HEK293 (cell line): ENCODE measurements at regions not wholly inside any gene's neighbourhood (a gene's known extent, or its start where the extent isn't known, plus 50 kb on each side); places are given as distances from the start of the nearest gene placed in this dataset.

Experiments
- CTCF ChIP-seq: fragments of 450-650 bp; formaldehyde crosslinking; IDR thresholded peaks from 2 replicates; pipeline ENCODE4 v1.5.1; 2016; ENCODE audit warnings: missing biosample characterization, missing genetic modification characterization
- GFI1B ChIP-seq: fragments of 450-650 bp; formaldehyde crosslinking; IDR thresholded peaks from 2 replicates; pipeline ENCODE4 v1.5.1; 2016; ENCODE audit warnings: missing biosample characterization, missing genetic modification characterization
- OVOL3 ChIP-seq: fragments of 450-650 bp; formaldehyde crosslinking; IDR thresholded peaks from 2 replicates; pipeline ENCODE4 v1.5.1; 2016; ENCODE audit warnings: missing biosample characterization, missing genetic modification characterization
- ZNF513 ChIP-seq: fragments of 450-650 bp; IDR thresholded peaks from 2 replicates; pipeline ENCODE4 v1.5.1; 2018; ENCODE audit warnings: missing biosample characterization, missing genetic modification characterization
- TF ChIP-seq, protein P1 (sequence below): fragments of 450-650 bp; formaldehyde crosslinking; IDR thresholded peaks from 2 replicates; pipeline ENCODE4 v1.5.1; 2016; ENCODE audit warnings: missing biosample characterization, missing genetic modification characterization

DNA sequence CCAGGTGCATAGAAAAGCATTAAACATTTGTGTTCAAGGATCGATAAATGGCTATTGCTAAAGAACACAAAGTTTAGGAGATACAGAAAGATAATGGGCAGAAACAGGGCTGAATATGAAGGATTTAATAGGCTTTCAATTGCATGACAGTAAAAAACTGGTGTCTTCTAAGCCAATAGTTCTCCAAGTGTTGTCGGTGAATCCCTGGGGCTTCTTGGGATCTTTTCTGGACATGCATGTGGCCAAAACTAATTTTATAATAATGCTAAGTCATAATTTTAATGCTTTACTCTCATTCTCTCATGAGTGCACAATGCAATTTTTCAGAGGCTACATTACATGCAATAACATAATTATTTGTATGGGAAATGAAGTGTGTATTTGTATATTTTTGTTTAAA is 521.1 kb upstream of the ANKRD30A start:
- TF ChIP-seq GFI1B (tag by site-specific recombination) (no peak), CTCF (tag by site-specific recombination) (no peak), ZNF513 (tag by site-specific recombination) (no peak), OVOL3 (tag by site-specific recombination) (no peak)
- TF ChIP-seq, protein P1, sequence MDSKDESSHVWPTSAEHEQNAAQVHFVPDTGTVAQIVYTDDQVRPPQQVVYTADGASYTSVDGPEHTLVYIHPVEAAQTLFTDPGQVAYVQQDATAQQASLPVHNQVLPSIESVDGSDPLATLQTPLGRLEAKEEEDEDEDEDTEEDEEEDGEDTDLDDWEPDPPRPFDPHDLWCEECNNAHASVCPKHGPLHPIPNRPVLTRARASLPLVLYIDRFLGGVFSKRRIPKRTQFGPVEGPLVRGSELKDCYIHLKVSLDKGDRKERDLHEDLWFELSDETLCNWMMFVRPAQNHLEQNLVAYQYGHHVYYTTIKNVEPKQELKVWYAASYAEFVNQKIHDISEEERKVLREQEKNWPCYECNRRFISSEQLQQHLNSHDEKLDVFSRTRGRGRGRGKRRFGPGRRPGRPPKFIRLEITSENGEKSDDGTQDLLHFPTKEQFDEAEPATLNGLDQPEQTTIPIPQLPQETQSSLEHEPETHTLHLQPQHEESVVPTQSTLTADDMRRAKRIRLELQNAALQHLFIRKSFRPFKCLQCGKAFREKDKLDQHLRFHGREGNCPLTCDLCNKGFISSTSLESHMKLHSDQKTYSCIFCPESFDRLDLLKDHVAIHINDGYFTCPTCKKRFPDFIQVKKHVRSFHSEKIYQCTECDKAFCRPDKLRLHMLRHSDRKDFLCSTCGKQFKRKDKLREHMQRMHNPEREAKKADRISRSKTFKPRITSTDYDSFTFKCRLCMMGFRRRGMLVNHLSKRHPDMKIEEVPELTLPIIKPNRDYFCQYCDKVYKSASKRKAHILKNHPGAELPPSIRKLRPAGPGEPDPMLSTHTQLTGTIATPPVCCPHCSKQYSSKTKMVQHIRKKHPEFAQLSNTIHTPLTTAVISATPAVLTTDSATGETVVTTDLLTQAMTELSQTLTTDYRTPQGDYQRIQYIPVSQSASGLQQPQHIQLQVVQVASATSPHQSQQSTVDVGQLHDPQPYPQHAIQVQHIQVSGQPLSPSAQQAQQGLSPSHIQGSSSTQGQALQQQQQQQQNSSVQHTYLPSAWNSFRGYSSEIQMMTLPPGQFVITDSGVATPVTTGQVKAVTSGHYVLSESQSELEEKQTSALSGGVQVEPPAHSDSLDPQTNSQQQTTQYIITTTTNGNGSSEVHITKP (tag by site-specific recombination), result no peak
